GM12878 (cell line): ENCODE measurements at regions not wholly inside any gene's neighbourhood (a gene's known extent, or its start where the extent isn't known, plus 50 kb on each side); places are given as distances from the start of the nearest gene placed in this dataset.

ENCODE experiments used
- ATAC-seq: fragments of 200-7000 bp; cut with Tn5 transposase; 3 replicates; pipeline ENCODE4 v1.9.1; 2020; ENCODE audit warnings: mild to moderate bottlenecking, moderate library complexity
- BruUV-seq: library from RNA; stranded (reverse); fragments of 400-500 nt; replicated peaks from 2 replicates; lab custom pipeline; 2021; lab: Mats Ljungman, UMichigan
- CTCF ChIA-PET: fragments of 300-600 bp; sonication (Branson Sonifier 250); formaldehyde crosslinking; extraction: SDS; loops from one replicate; lab custom pipeline; 2021; ENCODE audit warnings: inconsistent platforms; lab: Yijun Ruan, JAX
- POLR2A ChIA-PET: fragments of 350-600 bp; formaldehyde crosslinking; extraction: SDS; loops from one replicate; lab custom pipeline; 2021; ENCODE audit warnings: inconsistent platforms; lab: Charles Lee
- RAD21 ChIA-PET: fragments of 300-600 bp; sonication (Branson Sonifier 250); formaldehyde crosslinking; loops from one replicate; lab custom pipeline; 2023; ENCODE audit warnings: antibody characterized with exemption; ENCODE audit not compliant: unreplicated experiment; lab: Charles Lee
- SMC1A ChIA-PET: fragments of 300-600 bp; sonication (Branson Sonifier 250); formaldehyde crosslinking; loops from one replicate; lab custom pipeline; 2023; ENCODE audit not compliant: unreplicated experiment, uncharacterized antibody; lab: Charles Lee
- DNase-seq: peaks from one replicate; pipeline ENCODE4 v3.0.0-alpha.2; 2011; ENCODE audit warnings: low read depth, low spot score
- FAIRE-seq: peaks from 3 replicates; lab custom pipeline; 2011; peaks lifted over from hg19 to GRCh38; lab: Jason Lieb, UNC
- H2AFZ ChIP-seq: 2 replicates; pipeline ENCODE4 v1.6.0; 2011; ENCODE audit warnings: low read depth, low read length, control low read depth; ENCODE audit not compliant: control insufficient read depth
- H3K27ac ChIP-seq: 2 replicates; pipeline ENCODE4 v1.5.1; 2011; ENCODE audit warnings: control low read depth; ENCODE audit not compliant: control insufficient read depth, insufficient read depth
- H3K27me3 ChIP-seq, 2 experiments: replicated peaks in 1 of 2; 2 replicates each; pipeline versions ENCODE4 v1.6.0 to v1.6.1; 2011; ENCODE audit warnings: low read length in 1 of 2; ENCODE audit not compliant: control insufficient read depth in 2 of 2, insufficient read depth in 2 of 2
- H3K36me3 ChIP-seq, 2 experiments: 2 replicates each; pipeline ENCODE4 v1.5.1; 2011; ENCODE audit warnings: low read length in 1 of 2; ENCODE audit not compliant: control insufficient read depth in 2 of 2, insufficient read depth in 2 of 2
- H3K4me1 ChIP-seq: 2 replicates; pipeline ENCODE4 v1.6.1; 2011; ENCODE audit warnings: mild to moderate bottlenecking, low read length, moderate library complexity, mixed read lengths; ENCODE audit not compliant: control insufficient read depth, insufficient read depth
- H3K4me2 ChIP-seq: 2 replicates; pipeline ENCODE4 v1.6.0; 2011; ENCODE audit warnings: control low read depth; ENCODE audit not compliant: control insufficient read depth, insufficient read depth
- H3K4me3 ChIP-seq: fragments of 200-600 bp; sonication (generic); 2 replicates; pipeline ENCODE4 v1.5.1; 2016
- H3K79me2 ChIP-seq: 2 replicates; pipeline ENCODE4 v1.6.0; 2011; ENCODE audit warnings: low read length; ENCODE audit not compliant: control insufficient read depth, insufficient read depth
- H3K9ac ChIP-seq: 2 replicates; pipeline ENCODE4 v1.8.0; 2011; ENCODE audit warnings: low read length, control low read depth, mixed read lengths; ENCODE audit not compliant: control insufficient read depth, insufficient read depth
- H3K9me3 ChIP-seq: replicated peaks from 3 replicates; pipeline ENCODE4 v1.5.1; 2011; ENCODE audit warnings: mild to moderate bottlenecking, low read length; ENCODE audit not compliant: control insufficient read depth, insufficient read depth
- H4K20me1 ChIP-seq: 2 replicates; pipeline ENCODE4 v1.6.0; 2011; ENCODE audit not compliant: control insufficient read depth, insufficient read depth
- CBFB ChIP-seq: IDR thresholded peaks from 2 replicates; pipeline ENCODE4 v1.6.1; 2016; ENCODE audit warnings: antibody characterized with exemption, low read depth
- CREM ChIP-seq: IDR thresholded peaks from 2 replicates; pipeline ENCODE4 v1.6.1; 2014; ENCODE audit warnings: antibody characterized with exemption, low read depth
- IRF4 ChIP-seq: IDR thresholded peaks from 2 replicates; pipeline ENCODE4 v1.6.1; 2011; ENCODE audit warnings: low read depth, low read length
- KDM1A ChIP-seq: fragments of 200-600 bp; sonication (generic); IDR thresholded peaks from 2 replicates; pipeline ENCODE4 v1.6.1; 2016; ENCODE audit warnings: borderline replicate concordance
- MTA2 ChIP-seq: fragments of 450-650 bp; IDR thresholded peaks from 2 replicates; pipeline ENCODE4 v1.6.1; 2016; ENCODE audit warnings: low read depth, mild to moderate bottlenecking, moderate library complexity
- MYB ChIP-seq: fragments of 150-350 bp; IDR thresholded peaks from 2 replicates; pipeline ENCODE4 v1.6.1; 2014; ENCODE audit warnings: mild to moderate bottlenecking, low read depth, low read length, borderline replicate concordance
- NR2C2 ChIP-seq: IDR thresholded peaks from 2 replicates; pipeline ENCODE4 v1.6.1; 2011; ENCODE audit warnings: borderline replicate concordance, low read depth; ENCODE audit not compliant: control insufficient read depth, insufficient read length
- POLR2AphosphoS5 ChIP-seq: IDR thresholded peaks from 2 replicates; pipeline ENCODE4 v1.6.1; 2011; ENCODE audit warnings: mild to moderate bottlenecking, low read length, inconsistent platforms
- USF2 ChIP-seq: IDR thresholded peaks from 2 replicates; pipeline ENCODE4 v1.6.1; 2011; ENCODE audit warnings: low read depth, low read length, improper control_type of control experiment, borderline replicate concordance
- ZZZ3 ChIP-seq: IDR thresholded peaks from 2 replicates; pipeline ENCODE4 v1.6.1; 2011; ENCODE audit warnings: low read depth; ENCODE audit not compliant: control insufficient read depth, insufficient read length
- WGBS: methylation state at CpG from one replicate; pipeline ENCODE4 v1.1.6; 2016; ENCODE audit warnings: low lambda C conversion rate; ENCODE audit not compliant: insufficient replicate concordance, insufficient coverage; ENCODE audit errors: missing lambda C conversion rate; 5-methylcytosine and 5-hydroxymethylcytosine counted together
- in situ Hi-C: fragments of 300-500 bp; cut with MboI; formaldehyde crosslinking; loops from 9 replicates; pipeline ENCODE4 v1.14.3; 2018; ENCODE audit warnings: mixed read lengths
- intact Hi-C: fragments of 100-400 bp; cut with micrococcal nuclease; formaldehyde crosslinking; loops from one replicate; pipeline ENCODE4 v1.14.2; 2022; ENCODE audit not compliant: unreplicated experiment
- TF ChIP-seq, protein P1 (sequence below): fragments of 450-650 bp; IDR thresholded peaks from 2 replicates; pipeline ENCODE4 v1.6.1; 2014; ENCODE audit warnings: mild to moderate bottlenecking
- TF ChIP-seq, protein P2 (sequence below): IDR thresholded peaks from 2 replicates; pipeline ENCODE4 v1.6.1; 2011; ENCODE audit warnings: mild to moderate bottlenecking, low read depth, low read length, moderate library complexity; ENCODE audit not compliant: insufficient replicate concordance
- TF ChIP-seq, protein P3 (sequence below): IDR thresholded peaks from 2 replicates; pipeline ENCODE4 v1.6.1; 2012; ENCODE audit warnings: mild to moderate bottlenecking, low read depth, low read length
- TF ChIP-seq, protein P4 (sequence below): fragments of 450-650 bp; formaldehyde crosslinking; IDR thresholded peaks from 2 replicates; pipeline ENCODE4 v1.5.0; 2022; ENCODE audit warnings: mild to moderate bottlenecking, missing genetic modification characterization

DNA sequence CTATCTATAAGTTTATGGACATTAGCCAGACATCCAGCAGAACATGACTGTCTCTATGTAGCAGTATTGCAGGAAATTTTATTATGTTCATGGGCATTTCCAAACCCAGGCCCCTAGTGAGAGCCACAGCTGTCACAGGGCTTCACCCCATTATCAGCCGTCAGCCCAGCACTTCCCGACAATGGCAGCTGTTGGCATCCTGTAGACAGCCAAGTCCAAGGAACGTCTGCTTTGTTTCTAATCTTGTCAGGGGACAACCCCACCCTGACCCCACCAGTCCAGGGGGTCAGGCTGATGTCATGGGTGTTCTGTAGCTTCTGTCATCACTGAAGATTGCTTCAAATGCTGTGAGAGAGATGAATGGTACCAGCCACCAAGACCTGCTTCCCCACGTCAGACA lies 565.3 kb upstream of the BRINP1 start:
- DNase-seq (no peak), FAIRE-seq (no peak)
- 39% methylated on average over 4 of the region's 4 CpGs for WGBS

More for the DNA sequence above, 565.3 kb upstream of the BRINP1 start:
- Histone ChIP-seq H2AFZ (no peak overlapping the region), H3K4me1 (no peaks in the 10 kb centered on the region), H3K79me2 (no peaks in the 10 kb centered on the region), H3K36me3 (no peaks in the 10 kb centered on the region), H4K20me1 (no peaks in the 10 kb centered on the region), H3K9ac (no peak overlapping the region), H3K4me3 (no peak overlapping the region), H3K27me3 (no peaks in the 10 kb centered on the region), H3K9me3 (no peaks in the 10 kb centered on the region), H3K4me2 (no peak overlapping the region), H3K27ac (no peak overlapping the region)
- no TSS peak for BruUV-seq
- ATAC-seq, result no peak
- no peak for TF ChIP-seq POLR2AphosphoS5
- TF ChIP-seq IRF4, result no peak
- no peak for TF ChIP-seq MTA2
- TF ChIP-seq NR2C2, result no peak
- TF ChIP-seq, protein P1, sequence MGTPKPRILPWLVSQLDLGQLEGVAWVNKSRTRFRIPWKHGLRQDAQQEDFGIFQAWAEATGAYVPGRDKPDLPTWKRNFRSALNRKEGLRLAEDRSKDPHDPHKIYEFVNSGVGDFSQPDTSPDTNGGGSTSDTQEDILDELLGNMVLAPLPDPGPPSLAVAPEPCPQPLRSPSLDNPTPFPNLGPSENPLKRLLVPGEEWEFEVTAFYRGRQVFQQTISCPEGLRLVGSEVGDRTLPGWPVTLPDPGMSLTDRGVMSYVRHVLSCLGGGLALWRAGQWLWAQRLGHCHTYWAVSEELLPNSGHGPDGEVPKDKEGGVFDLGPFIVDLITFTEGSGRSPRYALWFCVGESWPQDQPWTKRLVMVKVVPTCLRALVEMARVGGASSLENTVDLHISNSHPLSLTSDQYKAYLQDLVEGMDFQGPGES, result no peak
- TF ChIP-seq USF2, result no peak
- no peak for TF ChIP-seq ZZZ3
- TF ChIP-seq MYB, result no peak
- no peak for TF ChIP-seq CREM
- TF ChIP-seq, protein P2, sequence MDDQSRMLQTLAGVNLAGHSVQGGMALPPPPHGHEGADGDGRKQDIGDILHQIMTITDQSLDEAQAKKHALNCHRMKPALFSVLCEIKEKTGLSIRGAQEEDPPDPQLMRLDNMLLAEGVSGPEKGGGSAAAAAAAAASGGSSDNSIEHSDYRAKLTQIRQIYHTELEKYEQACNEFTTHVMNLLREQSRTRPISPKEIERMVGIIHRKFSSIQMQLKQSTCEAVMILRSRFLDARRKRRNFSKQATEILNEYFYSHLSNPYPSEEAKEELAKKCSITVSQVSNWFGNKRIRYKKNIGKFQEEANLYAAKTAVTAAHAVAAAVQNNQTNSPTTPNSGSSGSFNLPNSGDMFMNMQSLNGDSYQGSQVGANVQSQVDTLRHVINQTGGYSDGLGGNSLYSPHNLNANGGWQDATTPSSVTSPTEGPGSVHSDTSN, result no peak
- TF ChIP-seq, protein P3, sequence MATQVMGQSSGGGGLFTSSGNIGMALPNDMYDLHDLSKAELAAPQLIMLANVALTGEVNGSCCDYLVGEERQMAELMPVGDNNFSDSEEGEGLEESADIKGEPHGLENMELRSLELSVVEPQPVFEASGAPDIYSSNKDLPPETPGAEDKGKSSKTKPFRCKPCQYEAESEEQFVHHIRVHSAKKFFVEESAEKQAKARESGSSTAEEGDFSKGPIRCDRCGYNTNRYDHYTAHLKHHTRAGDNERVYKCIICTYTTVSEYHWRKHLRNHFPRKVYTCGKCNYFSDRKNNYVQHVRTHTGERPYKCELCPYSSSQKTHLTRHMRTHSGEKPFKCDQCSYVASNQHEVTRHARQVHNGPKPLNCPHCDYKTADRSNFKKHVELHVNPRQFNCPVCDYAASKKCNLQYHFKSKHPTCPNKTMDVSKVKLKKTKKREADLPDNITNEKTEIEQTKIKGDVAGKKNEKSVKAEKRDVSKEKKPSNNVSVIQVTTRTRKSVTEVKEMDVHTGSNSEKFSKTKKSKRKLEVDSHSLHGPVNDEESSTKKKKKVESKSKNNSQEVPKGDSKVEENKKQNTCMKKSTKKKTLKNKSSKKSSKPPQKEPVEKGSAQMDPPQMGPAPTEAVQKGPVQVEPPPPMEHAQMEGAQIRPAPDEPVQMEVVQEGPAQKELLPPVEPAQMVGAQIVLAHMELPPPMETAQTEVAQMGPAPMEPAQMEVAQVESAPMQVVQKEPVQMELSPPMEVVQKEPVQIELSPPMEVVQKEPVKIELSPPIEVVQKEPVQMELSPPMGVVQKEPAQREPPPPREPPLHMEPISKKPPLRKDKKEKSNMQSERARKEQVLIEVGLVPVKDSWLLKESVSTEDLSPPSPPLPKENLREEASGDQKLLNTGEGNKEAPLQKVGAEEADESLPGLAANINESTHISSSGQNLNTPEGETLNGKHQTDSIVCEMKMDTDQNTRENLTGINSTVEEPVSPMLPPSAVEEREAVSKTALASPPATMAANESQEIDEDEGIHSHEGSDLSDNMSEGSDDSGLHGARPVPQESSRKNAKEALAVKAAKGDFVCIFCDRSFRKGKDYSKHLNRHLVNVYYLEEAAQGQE, result no peak
- TF ChIP-seq, protein P4, sequence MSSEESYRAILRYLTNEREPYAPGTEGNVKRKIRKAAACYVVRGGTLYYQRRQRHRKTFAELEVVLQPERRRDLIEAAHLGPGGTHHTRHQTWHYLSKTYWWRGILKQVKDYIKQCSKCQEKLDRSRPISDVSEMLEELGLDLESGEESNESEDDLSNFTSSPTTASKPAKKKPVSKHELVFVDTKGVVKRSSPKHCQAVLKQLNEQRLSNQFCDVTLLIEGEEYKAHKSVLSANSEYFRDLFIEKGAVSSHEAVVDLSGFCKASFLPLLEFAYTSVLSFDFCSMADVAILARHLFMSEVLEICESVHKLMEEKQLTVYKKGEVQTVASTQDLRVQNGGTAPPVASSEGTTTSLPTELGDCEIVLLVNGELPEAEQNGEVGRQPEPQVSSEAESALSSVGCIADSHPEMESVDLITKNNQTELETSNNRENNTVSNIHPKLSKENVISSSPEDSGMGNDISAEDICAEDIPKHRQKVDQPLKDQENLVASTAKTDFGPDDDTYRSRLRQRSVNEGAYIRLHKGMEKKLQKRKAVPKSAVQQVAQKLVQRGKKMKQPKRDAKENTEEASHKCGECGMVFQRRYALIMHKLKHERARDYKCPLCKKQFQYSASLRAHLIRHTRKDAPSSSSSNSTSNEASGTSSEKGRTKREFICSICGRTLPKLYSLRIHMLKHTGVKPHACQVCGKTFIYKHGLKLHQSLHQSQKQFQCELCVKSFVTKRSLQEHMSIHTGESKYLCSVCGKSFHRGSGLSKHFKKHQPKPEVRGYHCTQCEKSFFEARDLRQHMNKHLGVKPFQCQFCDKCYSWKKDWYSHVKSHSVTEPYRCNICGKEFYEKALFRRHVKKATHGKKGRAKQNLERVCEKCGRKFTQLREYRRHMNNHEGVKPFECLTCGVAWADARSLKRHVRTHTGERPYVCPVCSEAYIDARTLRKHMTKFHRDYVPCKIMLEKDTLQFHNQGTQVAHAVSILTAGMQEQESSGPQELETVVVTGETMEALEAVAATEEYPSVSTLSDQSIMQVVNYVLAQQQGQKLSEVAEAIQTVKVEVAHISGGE, result no peak
- no peak for TF ChIP-seq CBFB
- no peak for TF ChIP-seq KDM1A
- ChIA-PET CTCF (no interaction called here), SMC1A (no interaction called here), POLR2A (no interaction called here), RAD21 (no interaction called here)
- intact Hi-C loops, result no loop called here
- in situ Hi-C loops, result no loop called here
